Uterus (tissue), 2 donors: ENCODE measurements at regions not wholly inside any gene's neighbourhood (a gene's known extent, or its start where the extent isn't known, plus 50 kb on each side); places are given as distances from the start of the nearest gene placed in this dataset.

Experiments used
- POLR2A ChIP-seq, 2 donors: fragments of 450-650 bp; IDR thresholded peaks; one replicate each; pipeline ENCODE4 v1.6.1; 2016; ENCODE audit warnings: antibody characterized with exemption in 2 of 2, mild to moderate bottlenecking in 1 of 2, moderate library complexity in 1 of 2
- TF ChIP-seq, protein P1 (sequence below), 4 experiments: fragments of 200-600 bp in 2 of 4; fragments of 450-650 bp in 2 of 4; sonication (generic) in 2 of 4; IDR thresholded peaks; one replicate each; pipeline ENCODE4 v1.5.1; 2016 to 2019; ENCODE audit warnings: antibody characterized with exemption in 4 of 4, mild to moderate bottlenecking in 2 of 4, moderate library complexity in 1 of 4

DNA sequence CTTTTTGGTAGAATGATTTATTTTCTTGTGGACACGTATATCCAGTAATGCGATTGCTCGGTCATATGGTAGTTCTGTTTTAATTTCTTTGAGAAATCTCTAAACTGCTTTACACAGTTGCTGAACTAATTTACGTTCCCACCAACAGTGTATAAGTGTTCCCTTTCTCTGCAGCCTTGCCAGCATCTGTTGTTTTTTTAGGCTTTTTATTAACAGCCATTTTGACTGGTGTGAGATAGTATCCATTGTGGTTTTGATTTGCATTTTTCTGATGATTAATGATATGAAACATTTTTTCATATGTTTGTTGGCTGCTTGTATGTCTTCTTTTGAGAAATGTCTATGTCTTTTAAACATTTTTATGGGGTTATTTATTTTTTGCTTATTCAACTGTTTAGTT, 196.7 kb downstream of the MOXD1 start:
- TF ChIP-seq, protein P1, sequence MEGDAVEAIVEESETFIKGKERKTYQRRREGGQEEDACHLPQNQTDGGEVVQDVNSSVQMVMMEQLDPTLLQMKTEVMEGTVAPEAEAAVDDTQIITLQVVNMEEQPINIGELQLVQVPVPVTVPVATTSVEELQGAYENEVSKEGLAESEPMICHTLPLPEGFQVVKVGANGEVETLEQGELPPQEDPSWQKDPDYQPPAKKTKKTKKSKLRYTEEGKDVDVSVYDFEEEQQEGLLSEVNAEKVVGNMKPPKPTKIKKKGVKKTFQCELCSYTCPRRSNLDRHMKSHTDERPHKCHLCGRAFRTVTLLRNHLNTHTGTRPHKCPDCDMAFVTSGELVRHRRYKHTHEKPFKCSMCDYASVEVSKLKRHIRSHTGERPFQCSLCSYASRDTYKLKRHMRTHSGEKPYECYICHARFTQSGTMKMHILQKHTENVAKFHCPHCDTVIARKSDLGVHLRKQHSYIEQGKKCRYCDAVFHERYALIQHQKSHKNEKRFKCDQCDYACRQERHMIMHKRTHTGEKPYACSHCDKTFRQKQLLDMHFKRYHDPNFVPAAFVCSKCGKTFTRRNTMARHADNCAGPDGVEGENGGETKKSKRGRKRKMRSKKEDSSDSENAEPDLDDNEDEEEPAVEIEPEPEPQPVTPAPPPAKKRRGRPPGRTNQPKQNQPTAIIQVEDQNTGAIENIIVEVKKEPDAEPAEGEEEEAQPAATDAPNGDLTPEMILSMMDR (IDR thresholded peaks at IDR 0.05): no peak
- TF ChIP-seq POLR2A (IDR thresholded peaks at IDR 0.05): no peak
